ENCODE measurements at regions not wholly inside any gene's neighbourhood (a gene's known extent, or its start where the extent isn't known, plus 50 kb on each side); places are given as distances from the start of the nearest gene placed in this dataset.

DNA sequence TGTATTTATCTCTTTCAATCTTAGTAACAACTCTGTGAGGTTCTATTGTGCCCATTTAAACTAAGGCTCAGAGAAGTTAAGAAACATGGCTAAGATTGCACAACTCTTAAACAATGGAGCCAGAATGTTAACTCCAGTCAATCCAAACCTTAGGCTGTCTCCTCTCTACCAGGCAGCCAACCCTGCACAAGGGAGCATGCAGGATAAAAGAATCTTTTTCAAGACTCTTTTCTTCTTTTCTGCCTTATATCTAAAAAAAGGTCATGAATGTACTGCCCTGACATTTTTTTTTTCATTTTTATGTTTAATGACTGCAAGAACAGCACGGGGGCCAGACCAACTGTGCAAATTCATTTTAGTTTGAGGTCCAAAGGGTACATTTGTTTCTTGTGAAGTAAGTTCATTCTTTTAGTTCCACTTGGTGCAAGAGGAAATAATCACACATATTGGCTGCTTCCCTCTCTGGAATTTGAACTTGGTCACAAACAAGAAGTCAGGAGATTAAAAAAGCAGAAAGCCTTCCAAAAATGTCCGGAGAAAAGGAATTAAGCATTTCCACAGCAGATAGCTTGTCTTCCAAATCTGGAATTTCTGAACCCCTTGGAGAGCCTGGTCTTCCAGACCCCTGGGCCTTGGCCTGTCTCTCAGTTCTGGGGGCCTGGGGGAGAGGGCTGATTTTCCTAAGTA, 96.0 kb upstream of the RIOK3 start:
- intact Hi-C loops (cut with micrococcal nuclease), result loop anchor here (5.0 kb wide), 1 partner anchor 225 kb away; no protein-coding TSS in a partner anchor

DNA sequence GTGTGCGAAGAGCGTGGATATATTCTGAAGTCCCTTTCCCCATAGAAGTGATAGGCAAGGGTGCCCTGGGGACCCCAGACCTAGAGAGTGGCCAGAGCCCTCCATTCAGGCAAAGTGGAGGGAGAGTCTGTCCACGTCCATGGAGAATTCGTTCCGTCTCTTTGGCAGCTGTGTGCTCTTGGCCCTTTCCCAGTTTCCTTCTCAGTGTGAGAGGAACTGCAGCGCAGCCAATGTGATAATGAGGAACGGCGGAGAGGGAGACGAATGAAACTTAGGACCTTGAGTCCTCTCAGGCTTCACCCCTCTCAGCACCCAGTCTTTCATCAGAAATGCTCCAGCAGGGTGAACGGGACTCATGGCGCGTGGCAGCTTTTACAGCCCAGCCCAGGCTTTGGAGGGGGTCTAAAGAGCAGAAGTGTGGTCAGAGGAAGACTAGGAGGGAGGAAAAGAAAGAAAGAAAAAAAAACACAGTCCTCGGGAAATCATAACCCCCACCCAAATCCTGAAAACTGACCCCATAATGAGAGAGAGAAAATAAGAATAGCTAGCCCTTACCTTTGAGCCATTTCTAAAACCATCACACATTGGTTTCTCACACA, 95.0 kb upstream of the RIOK3 start:
- DNase-seq, result no peak
- peak overlapping the region; percentile 75 for H3K27ac Mint-ChIP-seq
- POLR2A ChIA-PET, result no interaction called here
- TF ChIP-seq, protein P1, sequence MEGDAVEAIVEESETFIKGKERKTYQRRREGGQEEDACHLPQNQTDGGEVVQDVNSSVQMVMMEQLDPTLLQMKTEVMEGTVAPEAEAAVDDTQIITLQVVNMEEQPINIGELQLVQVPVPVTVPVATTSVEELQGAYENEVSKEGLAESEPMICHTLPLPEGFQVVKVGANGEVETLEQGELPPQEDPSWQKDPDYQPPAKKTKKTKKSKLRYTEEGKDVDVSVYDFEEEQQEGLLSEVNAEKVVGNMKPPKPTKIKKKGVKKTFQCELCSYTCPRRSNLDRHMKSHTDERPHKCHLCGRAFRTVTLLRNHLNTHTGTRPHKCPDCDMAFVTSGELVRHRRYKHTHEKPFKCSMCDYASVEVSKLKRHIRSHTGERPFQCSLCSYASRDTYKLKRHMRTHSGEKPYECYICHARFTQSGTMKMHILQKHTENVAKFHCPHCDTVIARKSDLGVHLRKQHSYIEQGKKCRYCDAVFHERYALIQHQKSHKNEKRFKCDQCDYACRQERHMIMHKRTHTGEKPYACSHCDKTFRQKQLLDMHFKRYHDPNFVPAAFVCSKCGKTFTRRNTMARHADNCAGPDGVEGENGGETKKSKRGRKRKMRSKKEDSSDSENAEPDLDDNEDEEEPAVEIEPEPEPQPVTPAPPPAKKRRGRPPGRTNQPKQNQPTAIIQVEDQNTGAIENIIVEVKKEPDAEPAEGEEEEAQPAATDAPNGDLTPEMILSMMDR (IDR thresholded peaks at IDR 0.05), result no peak
- H3K4me3 Mint-ChIP-seq, result no peak overlapping the region
- H3K4me1 Mint-ChIP-seq (ENCODE audit: low read depth), result peaks cover 15% of the 10 kb centered on the region
- no peaks in the 10 kb centered on the region for H3K9me3 Mint-ChIP-seq
- H3K27me3 Mint-ChIP-seq, result no peaks in the 10 kb centered on the region
- no peak for ATAC-seq
- peaks cover 16% of the 10 kb centered on the region for H3K36me3 Mint-ChIP-seq (ENCODE audit: low read depth)
- CTCF ChIA-PET, result interaction anchor here (0.6 to 3.5 kb wide), 8 partner anchors 14 to 228 kb away, joined by 3 to 24 read pairs (median 3); no protein-coding TSS in a partner anchor
- intact Hi-C loops (cut with micrococcal nuclease), result loop anchor here (5.0 kb wide), 1 partner anchor 226 kb away; no protein-coding TSS in a partner anchor

More for the DNA sequence above, 96.0 kb upstream of the RIOK3 start:
- no peak overlapping the region for H3K4me3 Mint-ChIP-seq
- POLR2A ChIA-PET, result no interaction called here
- DNase-seq (no peak), ATAC-seq (no peak)
- no peaks in the 10 kb centered on the region for H3K27me3 Mint-ChIP-seq
- no peaks in the 10 kb centered on the region for H3K9me3 Mint-ChIP-seq
- H3K27ac Mint-ChIP-seq, result no peak overlapping the region
- peaks cover 15% of the 10 kb centered on the region for H3K4me1 Mint-ChIP-seq (ENCODE audit: low read depth)
- TF ChIP-seq, protein P1 (IDR thresholded peaks at IDR 0.05), result no peak
- CTCF ChIA-PET, result interaction anchor here (1.2 kb wide), 1 partner anchor 25 kb away, joined by 3 read pairs; no protein-coding TSS in a partner anchor
- H3K36me3 Mint-ChIP-seq (ENCODE audit: low read depth), result peaks cover 24% of the 10 kb centered on the region

DNA sequence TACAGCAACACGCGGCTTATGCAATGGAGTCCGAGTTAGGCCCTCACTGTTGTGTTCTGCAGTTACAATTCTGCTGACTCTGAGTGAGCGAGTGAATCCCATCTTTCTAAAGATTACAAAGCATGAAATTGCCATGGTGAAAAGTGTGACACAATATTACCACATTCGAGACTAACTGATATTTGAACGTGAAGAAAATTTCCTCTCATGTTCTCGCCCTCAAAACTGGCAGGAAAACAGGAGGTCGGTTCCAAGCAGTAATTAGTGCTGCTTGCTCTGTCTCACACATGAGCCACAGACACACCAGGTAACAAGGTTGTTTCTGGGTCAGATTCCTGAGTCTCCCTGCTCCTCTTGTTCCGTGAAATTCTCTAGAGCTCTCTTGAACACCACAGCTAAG, 93.7 kb upstream of the RIOK3 start:
- ChIA-PET CTCF (interaction anchor here (1.4 to 3.5 kb wide), 2 partner anchors 221 to 227 kb away, joined by 3 to 24 read pairs; no protein-coding TSS in a partner anchor), POLR2A (no interaction called here)
- Mint-ChIP-seq H3K36me3 (ENCODE audit: low read depth) (peaks cover 10% of the 10 kb centered on the region), H3K9me3 (no peaks in the 10 kb centered on the region), H3K27me3 (no peaks in the 10 kb centered on the region), H3K4me3 (no peak overlapping the region), H3K27ac (no peak overlapping the region), H3K4me1 (ENCODE audit: low read depth) (peaks cover 15% of the 10 kb centered on the region)
- TF ChIP-seq, protein P1 (IDR thresholded peaks at IDR 0.05), result no peak
- DNase-seq (no peak), ATAC-seq (no peak)
- intact Hi-C loops (cut with micrococcal nuclease), result loop anchor here (5.0 kb wide), 1 partner anchor 227 kb away; no protein-coding TSS in a partner anchor

DNA sequence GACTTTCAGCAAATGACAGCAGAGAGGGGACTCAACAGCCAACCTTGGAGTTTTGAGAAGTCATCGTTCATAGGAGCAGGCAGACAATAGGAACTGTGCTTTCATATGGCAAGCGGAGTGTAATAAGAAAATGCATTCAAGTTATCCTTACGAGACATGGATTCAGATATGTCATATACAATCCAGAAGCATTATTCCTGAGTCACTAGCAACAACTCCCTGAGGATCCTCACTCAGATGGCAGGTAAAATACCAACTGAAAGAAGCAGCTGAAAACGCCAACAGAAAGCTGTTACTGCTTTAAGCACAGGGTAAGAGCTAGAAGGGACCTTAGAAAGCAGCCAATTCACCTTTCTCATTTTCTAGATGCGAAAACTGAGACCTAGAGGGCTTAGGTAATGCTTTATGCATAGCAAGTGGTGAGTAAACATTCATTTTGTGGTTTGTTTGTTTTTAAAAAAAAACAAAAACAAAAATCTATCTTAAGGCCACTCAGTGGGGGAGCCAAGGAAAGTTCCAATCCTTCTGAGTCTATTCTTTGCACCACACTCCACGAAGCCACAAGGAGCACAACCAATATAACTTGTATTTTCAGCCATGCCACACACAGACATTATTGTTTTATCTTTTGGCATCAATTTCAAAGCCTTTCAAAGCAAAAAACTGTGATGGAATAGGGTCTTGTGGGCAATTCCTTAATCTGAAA, 89.1 kb upstream of the RIOK3 start:
- CTCF ChIA-PET, result interaction anchor here (0.6 kb wide), 1 partner anchor 13 kb away, joined by 3 read pairs; no protein-coding TSS in a partner anchor
- TF ChIP-seq, protein P1 (IDR thresholded peaks at IDR 0.05), result no peak
- ATAC-seq (no peak), DNase-seq (no peak)
- H3K4me1 Mint-ChIP-seq (ENCODE audit: low read depth), result peaks cover 4% of the 10 kb centered on the region
- intact Hi-C loops (cut with micrococcal nuclease), result no loop called here
- POLR2A ChIA-PET, result no interaction called here
- H3K27ac Mint-ChIP-seq, result no peak overlapping the region
- H3K27me3 Mint-ChIP-seq, result no peaks in the 10 kb centered on the region
- no peaks in the 10 kb centered on the region for H3K9me3 Mint-ChIP-seq
- H3K4me3 Mint-ChIP-seq, result no peak overlapping the region
- peaks cover 1% of the 10 kb centered on the region for H3K36me3 Mint-ChIP-seq (ENCODE audit: low read depth)

Measured in activated CD8-positive, alpha-beta T cell treated with anti-CD3 and anti-CD28 coated beads for 36 hours (primary cell).